ENCODE measurements at regions not wholly inside any gene's neighbourhood (a gene's known extent, or its start where the extent isn't known, plus 50 kb on each side); places are given as distances from the start of the nearest gene placed in this dataset.

- no peak overlapping the region for H3K4me3 ChIP-seq (IDR thresholded peaks at IDR 0.05; ENCODE audit: insufficient read depth, low read depth, low read length)
- H3K36me3 ChIP-seq (ENCODE audit: insufficient read depth) = no peaks in the 10 kb centered on the region
- H3K4me1 ChIP-seq (ENCODE audit: low read depth, poor library complexity, severe bottlenecking) = no peaks in the 10 kb centered on the region
- TF ChIP-seq, protein P1, sequence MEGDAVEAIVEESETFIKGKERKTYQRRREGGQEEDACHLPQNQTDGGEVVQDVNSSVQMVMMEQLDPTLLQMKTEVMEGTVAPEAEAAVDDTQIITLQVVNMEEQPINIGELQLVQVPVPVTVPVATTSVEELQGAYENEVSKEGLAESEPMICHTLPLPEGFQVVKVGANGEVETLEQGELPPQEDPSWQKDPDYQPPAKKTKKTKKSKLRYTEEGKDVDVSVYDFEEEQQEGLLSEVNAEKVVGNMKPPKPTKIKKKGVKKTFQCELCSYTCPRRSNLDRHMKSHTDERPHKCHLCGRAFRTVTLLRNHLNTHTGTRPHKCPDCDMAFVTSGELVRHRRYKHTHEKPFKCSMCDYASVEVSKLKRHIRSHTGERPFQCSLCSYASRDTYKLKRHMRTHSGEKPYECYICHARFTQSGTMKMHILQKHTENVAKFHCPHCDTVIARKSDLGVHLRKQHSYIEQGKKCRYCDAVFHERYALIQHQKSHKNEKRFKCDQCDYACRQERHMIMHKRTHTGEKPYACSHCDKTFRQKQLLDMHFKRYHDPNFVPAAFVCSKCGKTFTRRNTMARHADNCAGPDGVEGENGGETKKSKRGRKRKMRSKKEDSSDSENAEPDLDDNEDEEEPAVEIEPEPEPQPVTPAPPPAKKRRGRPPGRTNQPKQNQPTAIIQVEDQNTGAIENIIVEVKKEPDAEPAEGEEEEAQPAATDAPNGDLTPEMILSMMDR (conservative IDR thresholded peaks at IDR 0.05; ENCODE audit: low read depth, low read length) = no peak
- no peaks in the 10 kb centered on the region for H3K79me2 ChIP-seq (ENCODE audit: insufficient read depth, low read depth)
- no peak overlapping the region for H3K4me2 ChIP-seq
- H4K20me1 ChIP-seq (ENCODE audit: insufficient read depth) = no peaks in the 10 kb centered on the region
- H2AFZ ChIP-seq (ENCODE audit: low read depth) = no peak overlapping the region
- H3K27ac ChIP-seq = no peak overlapping the region
- H3K27me3 ChIP-seq (ENCODE audit: insufficient read depth, low read depth) = no peaks in the 10 kb centered on the region
- H3K9ac ChIP-seq = no peak overlapping the region
Observed at GRCh38 chrX:9324676-9325075, 140.2 kb upstream of the TBL1X start.

DNA sequence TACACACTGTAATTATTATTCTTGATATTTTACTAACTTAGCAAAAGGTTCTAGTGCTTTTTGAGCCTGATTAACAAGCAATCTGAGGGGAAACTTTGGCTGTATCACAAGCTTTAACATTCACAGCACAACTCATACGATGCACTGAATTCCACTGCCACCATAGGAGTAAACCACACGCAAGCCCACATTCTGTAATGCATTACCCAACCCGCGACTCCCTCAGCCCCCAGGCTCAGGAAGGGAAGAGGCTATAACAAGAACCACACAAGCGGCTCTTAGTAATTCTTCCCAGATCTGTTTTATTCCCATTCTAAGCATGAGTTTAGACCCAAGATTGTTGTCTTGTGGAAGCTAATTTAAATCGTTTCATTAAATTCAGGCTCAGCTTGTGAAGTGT lies 138.5 kb upstream of the TBL1X start:
- Histone ChIP-seq H3K79me2 (ENCODE audit: insufficient read depth, low read depth) (no peaks in the 10 kb centered on the region), H3K27me3 (ENCODE audit: insufficient read depth, low read depth) (no peaks in the 10 kb centered on the region), H3K4me1 (ENCODE audit: low read depth, poor library complexity, severe bottlenecking) (no peaks in the 10 kb centered on the region), H3K4me2 (no peak overlapping the region), H3K4me3 (IDR thresholded peaks at IDR 0.05; ENCODE audit: insufficient read depth, low read depth, low read length) (no peak overlapping the region), H4K20me1 (ENCODE audit: insufficient read depth) (no peaks in the 10 kb centered on the region), H3K36me3 (ENCODE audit: insufficient read depth) (no peaks in the 10 kb centered on the region), H3K9ac (no peak overlapping the region), H3K27ac (no peak overlapping the region), H2AFZ (ENCODE audit: low read depth) (no peak overlapping the region)
- TF ChIP-seq, protein P1 (conservative IDR thresholded peaks at IDR 0.05; ENCODE audit: low read depth, low read length) = no peak

GRCh38 chrX:9327086-9327746 lies 137.6 kb upstream of the TBL1X start:
- Histone ChIP-seq H3K79me2 (ENCODE audit: insufficient read depth, low read depth) (no peaks in the 10 kb centered on the region), H2AFZ (ENCODE audit: low read depth) (no peak overlapping the region), H3K9ac (no peak overlapping the region), H3K4me2 (no peak overlapping the region), H3K4me1 (ENCODE audit: low read depth, poor library complexity, severe bottlenecking) (no peaks in the 10 kb centered on the region), H3K27me3 (ENCODE audit: insufficient read depth, low read depth) (no peaks in the 10 kb centered on the region), H4K20me1 (ENCODE audit: insufficient read depth) (no peaks in the 10 kb centered on the region), H3K36me3 (ENCODE audit: insufficient read depth) (no peaks in the 10 kb centered on the region), H3K27ac (no peak overlapping the region), H3K4me3 (IDR thresholded peaks at IDR 0.05; ENCODE audit: insufficient read depth, low read depth, low read length) (no peak overlapping the region)
- TF ChIP-seq, protein P1 (conservative IDR thresholded peaks at IDR 0.05; ENCODE audit: low read depth, low read length) = no peak

DNA sequence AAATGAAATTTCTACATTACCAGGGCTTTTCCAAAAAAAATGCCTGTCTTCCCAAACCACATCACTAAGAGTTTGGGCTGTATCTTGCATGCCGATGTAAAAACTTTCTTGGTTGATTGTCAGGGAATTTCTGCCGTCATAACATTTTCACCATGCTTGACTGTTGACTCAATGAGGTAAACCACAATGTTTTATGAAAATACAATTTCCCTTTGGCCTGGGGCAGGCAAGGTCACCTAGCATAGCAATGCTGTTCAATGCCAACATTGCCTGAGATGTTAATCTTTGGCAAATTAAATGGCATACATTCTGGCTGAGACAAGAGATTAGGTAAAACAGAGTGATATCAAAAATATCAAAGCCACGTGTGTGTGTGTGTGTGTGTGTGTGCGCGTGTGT lies 137.1 kb upstream of the TBL1X start:
- H3K27ac ChIP-seq = no peak overlapping the region
- H2AFZ ChIP-seq (ENCODE audit: low read depth) = no peak overlapping the region
- H3K4me3 ChIP-seq (IDR thresholded peaks at IDR 0.05; ENCODE audit: insufficient read depth, low read depth, low read length) = no peak overlapping the region
- H3K9ac ChIP-seq = no peak overlapping the region
- TF ChIP-seq, protein P1 (conservative IDR thresholded peaks at IDR 0.05; ENCODE audit: low read depth, low read length) = no peak
- no peak overlapping the region for H3K4me2 ChIP-seq
- H3K4me1 ChIP-seq (ENCODE audit: low read depth, poor library complexity, severe bottlenecking) = no peaks in the 10 kb centered on the region
- H3K27me3 ChIP-seq (ENCODE audit: insufficient read depth, low read depth) = no peaks in the 10 kb centered on the region
- H3K36me3 ChIP-seq (ENCODE audit: insufficient read depth) = no peaks in the 10 kb centered on the region
- H3K79me2 ChIP-seq (ENCODE audit: insufficient read depth, low read depth) = no peaks in the 10 kb centered on the region
- H4K20me1 ChIP-seq (ENCODE audit: insufficient read depth) = no peaks in the 10 kb centered on the region
